Progenitor cell of endocrine pancreas (in vitro differentiated cells): ENCODE measurements at regions not wholly inside any gene's neighbourhood (a gene's known extent, or its start where the extent isn't known, plus 50 kb on each side); places are given as distances from the start of the nearest gene placed in this dataset.

Experiments used
- DNase-seq: peaks from one replicate; pipeline ENCODE4 v3.0.0; 2021; ENCODE audit warnings: low spot score; ENCODE audit not compliant: unreplicated experiment
- H3K27ac Mint-ChIP-seq: 2 replicates; pipeline ENCODE4 v1.8.0; 2021; ENCODE audit warnings: mild to moderate bottlenecking, moderate library complexity, mixed read lengths
- H3K27me3 Mint-ChIP-seq: 2 replicates; pipeline ENCODE4 v1.8.0; 2021; ENCODE audit warnings: mixed read lengths
- H3K36me3 Mint-ChIP-seq: 2 replicates; pipeline ENCODE4 v1.8.0; 2022; ENCODE audit warnings: mixed read lengths; ENCODE audit not compliant: insufficient read depth
- H3K4me1 Mint-ChIP-seq: 2 replicates; pipeline ENCODE4 v1.8.0; 2021; ENCODE audit warnings: low read depth, mixed read lengths
- H3K4me3 Mint-ChIP-seq: 2 replicates; pipeline ENCODE4 v1.8.0; 2021; ENCODE audit warnings: low read depth, mild to moderate bottlenecking, moderate library complexity, mixed read lengths
- H3K9me3 Mint-ChIP-seq: 2 replicates; pipeline ENCODE4 v1.8.0; 2021; ENCODE audit warnings: low read depth, mixed read lengths
- CTCF ChIP-seq: fragments of 200-600 bp; sonication (generic); IDR thresholded peaks from one replicate; pipeline ENCODE4 v1.5.0; 2021; ENCODE audit warnings: antibody characterized with exemption, mild to moderate bottlenecking; ENCODE audit not compliant: unreplicated experiment

DNA sequence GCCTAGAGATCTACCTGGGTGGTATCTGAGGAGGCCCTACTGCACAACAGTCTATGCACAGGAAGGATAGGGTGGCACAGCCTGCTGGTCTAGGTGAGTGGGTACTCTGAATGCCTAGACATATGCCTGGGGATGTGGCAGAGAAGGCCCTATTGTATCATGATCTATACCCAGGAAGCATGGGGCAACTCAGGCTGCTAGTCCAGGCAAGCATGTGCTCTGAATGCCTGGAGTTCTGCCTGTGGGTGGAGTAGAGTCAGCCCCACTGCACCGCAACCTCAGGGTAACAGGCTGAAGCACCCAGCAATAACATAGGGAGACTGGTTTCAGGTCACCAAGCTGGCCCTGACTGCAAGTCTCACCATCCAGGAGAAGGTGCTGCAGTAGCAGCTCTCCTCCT, 224.7 kb downstream of the MFSD1 start:
- no peak for TF ChIP-seq CTCF
- Mint-ChIP-seq H3K27me3 (no peaks in the 10 kb centered on the region), H3K4me3 (no peak overlapping the region), H3K4me1 (no peaks in the 10 kb centered on the region), H3K9me3 (peaks cover 5% of the 10 kb centered on the region), H3K36me3 (peaks cover 1% of the 10 kb centered on the region), H3K27ac (no peak overlapping the region)
- no peak for DNase-seq

- H3K27ac Mint-ChIP-seq, result no peak overlapping the region
Observed at GRCh38 chr3:159028706-159029105, 226.9 kb downstream of the MFSD1 start.

GRCh38 chr3:159029306-159030026, 227.6 kb downstream of the MFSD1 start:
- TF ChIP-seq CTCF, result no peak

More at GRCh38 chr3:159028706-159029105, 226.9 kb downstream of the MFSD1 start:
- no peak overlapping the region for H3K4me3 Mint-ChIP-seq
- no peak for TF ChIP-seq CTCF
- DNase-seq, result no peak
- no peaks in the 10 kb centered on the region for H3K36me3 Mint-ChIP-seq
- no peaks in the 10 kb centered on the region for H3K9me3 Mint-ChIP-seq
- no peaks in the 10 kb centered on the region for H3K4me1 Mint-ChIP-seq
- no peaks in the 10 kb centered on the region for H3K27me3 Mint-ChIP-seq

GRCh38 chr3:159030138-159030670, 228.3 kb downstream of the MFSD1 start:
- Mint-ChIP-seq H3K4me1 (no peaks in the 10 kb centered on the region), H3K27ac (no peak overlapping the region), H3K4me3 (no peak overlapping the region), H3K9me3 (no peaks in the 10 kb centered on the region), H3K27me3 (no peaks in the 10 kb centered on the region), H3K36me3 (no peaks in the 10 kb centered on the region)
- no peak for TF ChIP-seq CTCF
- no peak for DNase-seq

More at GRCh38 chr3:159029306-159030026, 227.6 kb downstream of the MFSD1 start:
- H3K4me1 Mint-ChIP-seq, result no peaks in the 10 kb centered on the region
- no peak for DNase-seq
- no peak overlapping the region for H3K4me3 Mint-ChIP-seq
- H3K9me3 Mint-ChIP-seq, result no peaks in the 10 kb centered on the region
- H3K36me3 Mint-ChIP-seq, result no peaks in the 10 kb centered on the region
- no peaks in the 10 kb centered on the region for H3K27me3 Mint-ChIP-seq
- no peak overlapping the region for H3K27ac Mint-ChIP-seq

DNA sequence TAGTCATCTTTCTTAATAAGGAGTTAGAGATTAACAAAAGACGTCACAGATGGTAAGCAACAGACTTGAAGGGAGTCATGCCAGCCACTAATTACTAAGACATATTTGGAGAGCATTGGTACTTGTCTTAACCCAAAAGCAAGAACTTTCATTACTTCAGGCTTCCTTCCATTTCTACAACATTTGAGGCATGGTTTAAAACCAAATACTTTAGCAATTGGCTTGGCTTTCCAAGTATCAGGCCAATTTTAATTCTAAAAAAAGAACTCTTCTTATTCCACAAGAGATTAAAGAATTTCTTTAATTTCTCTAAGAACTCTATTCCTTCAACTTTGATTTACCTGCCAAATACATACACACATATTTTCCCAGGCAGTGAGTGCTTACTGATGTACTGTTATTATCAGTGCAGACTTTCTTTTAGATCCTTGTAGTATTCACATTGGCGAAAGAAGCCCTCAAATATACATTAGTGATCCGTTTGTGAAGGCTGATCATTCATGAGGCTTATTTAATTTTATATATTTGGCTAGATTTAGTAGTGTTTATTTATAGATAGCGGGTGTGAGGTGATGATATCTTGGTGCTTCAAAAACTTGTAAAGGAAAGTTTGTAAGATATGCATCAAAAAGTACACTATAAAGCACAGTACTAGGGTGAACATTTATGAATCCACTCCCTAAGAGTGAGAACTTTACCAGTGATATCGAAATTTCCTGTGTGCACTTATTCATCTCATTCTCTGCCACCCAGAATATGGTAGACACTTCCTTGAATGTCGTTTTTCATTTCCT, 229.2 kb downstream of the MFSD1 start:
- DNase-seq, result no peak
- H3K9me3 Mint-ChIP-seq, result no peaks in the 10 kb centered on the region
- no peak for TF ChIP-seq CTCF
- H3K27me3 Mint-ChIP-seq, result no peaks in the 10 kb centered on the region
- H3K36me3 Mint-ChIP-seq, result no peaks in the 10 kb centered on the region
- no peak overlapping the region for H3K27ac Mint-ChIP-seq
- H3K4me1 Mint-ChIP-seq, result no peaks in the 10 kb centered on the region
- no peak overlapping the region for H3K4me3 Mint-ChIP-seq
